ENCODE measurements at regions not wholly inside any gene's neighbourhood (a gene's known extent, or its start where the extent isn't known, plus 50 kb on each side); places are given as distances from the start of the nearest gene placed in this dataset.

GRCh38 chr4:25531272-25531671 is 124.4 kb upstream of the SLC34A2 start:
- peak; percentile 5 for DNase-seq

- no peak for DNase-seq
Observed at GRCh38 chr4:25532591-25532990, 123.1 kb upstream of the SLC34A2 start.

GRCh38 chr4:25533256-25533655 is 122.4 kb upstream of the SLC34A2 start:
- DNase-seq, result no peak

GRCh38 chr4:25535278-25535677 is 120.4 kb upstream of the SLC34A2 start:
- DNase-seq, result no peak

- DNase-seq, result no peak
Observed at GRCh38 chr4:25535701-25536473, 119.8 kb upstream of the SLC34A2 start.

GRCh38 chr4:25536564-25537320 is 118.9 kb upstream of the SLC34A2 start:
- no peak for DNase-seq

- no peak for DNase-seq
Observed at GRCh38 chr4:25538430-25538829, 117.2 kb upstream of the SLC34A2 start.

GRCh38 chr4:25539241-25539640 is 116.4 kb upstream of the SLC34A2 start:
- no peak for DNase-seq

- DNase-seq, result no peak
Observed at GRCh38 chr4:25540734-25541133, 114.9 kb upstream of the SLC34A2 start.

- DNase-seq, result no peak
Observed at GRCh38 chr4:25547343-25547742, 108.3 kb upstream of the SLC34A2 start.

GRCh38 chr4:25549413-25549812 is 106.2 kb upstream of the SLC34A2 start:
- DNase-seq, result no peak

- DNase-seq, result no peak
Observed at GRCh38 chr4:25550376-25551030, 105.1 kb upstream of the SLC34A2 start.

- DNase-seq, result no peak
Observed at GRCh38 chr4:25551605-25552004, 104.0 kb upstream of the SLC34A2 start.

- DNase-seq, result no peak
Observed at GRCh38 chr4:25552580-25553271, 102.9 kb upstream of the SLC34A2 start.

- DNase-seq, result no peak
Observed at GRCh38 chr4:25559508-25559907, 96.1 kb upstream of the SLC34A2 start.

- DNase-seq, result no peak
Observed at GRCh38 chr4:25560605-25561004, 95.0 kb upstream of the SLC34A2 start.

- no peak for DNase-seq
Observed at GRCh38 chr4:25563071-25563564, 92.5 kb upstream of the SLC34A2 start.

- no peak for DNase-seq
Observed at GRCh38 chr4:25564836-25565235, 90.8 kb upstream of the SLC34A2 start.

GRCh38 chr4:25567253-25567652 is 88.4 kb upstream of the SLC34A2 start:
- no peak for DNase-seq

GRCh38 chr4:25569716-25570115 is 85.9 kb upstream of the SLC34A2 start:
- no peak for DNase-seq

GRCh38 chr4:25575611-25576010 is 80.0 kb upstream of the SLC34A2 start:
- no peak for DNase-seq

- no peak for DNase-seq
Observed at GRCh38 chr4:25578432-25578831, 77.2 kb upstream of the SLC34A2 start.

Data from hematopoietic multipotent progenitor cell treated with erythropoietin and hydrocortisone succinate and interleukin-3 and kit ligand, for 4 days (in vitro differentiated cells).